ENCODE measurements at regions not wholly inside any gene's neighbourhood (a gene's known extent, or its start where the extent isn't known, plus 50 kb on each side); places are given as distances from the start of the nearest gene placed in this dataset.

DNA sequence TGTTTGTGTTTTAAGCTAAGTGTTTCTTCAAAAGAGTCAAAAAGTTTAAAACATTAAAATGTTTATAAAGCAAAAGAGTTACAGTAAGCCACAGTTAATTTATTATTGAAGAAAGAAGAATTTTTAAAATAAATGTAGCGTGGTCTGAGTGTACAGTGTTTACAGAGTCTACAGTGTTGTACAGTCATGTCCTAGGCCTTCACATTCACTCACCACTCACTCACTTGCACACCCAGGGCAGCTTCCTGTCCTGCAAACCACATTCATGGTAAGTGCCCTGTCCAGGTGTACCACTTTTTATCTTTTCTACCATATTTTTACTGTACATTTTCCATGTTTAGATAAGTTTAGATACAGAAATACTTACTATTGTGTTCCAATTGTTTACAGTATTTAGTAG is 239.7 kb upstream of the AGA start:
- H3K4me3 ChIP-seq = no peak overlapping the region
- WGBS, 2 donors = 92 to 100% methylated on average over 1 of the region's 1 CpG

DNA sequence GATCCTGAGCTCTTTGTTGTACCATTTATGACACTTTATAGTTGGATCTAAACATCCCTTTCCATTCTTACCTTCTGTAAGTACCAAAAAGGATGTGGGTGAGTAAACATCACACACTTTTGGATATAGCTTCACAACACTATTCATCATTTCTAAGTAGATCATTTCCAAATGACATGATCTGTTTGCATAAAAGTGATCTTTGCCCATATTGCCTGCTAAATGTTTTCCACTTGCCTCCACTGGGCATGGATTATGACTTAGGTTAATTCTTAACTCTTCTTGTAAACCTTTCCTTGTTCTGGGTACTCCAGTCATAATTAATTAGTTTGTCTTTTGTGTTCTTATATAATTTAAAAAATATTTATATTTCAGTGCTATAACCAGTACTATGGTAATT is 244.9 kb upstream of the AGA start:
- ATAC-seq (no peak), DNase-seq (no peak)
- Histone ChIP-seq H3K27ac (no peak overlapping the region), H3K36me3 (no peaks in the 10 kb centered on the region), H3K4me1 (no peaks in the 10 kb centered on the region), H3K4me3 (no peak overlapping the region), H3K27me3 (no peaks in the 10 kb centered on the region), H3K9me3 (no peaks in the 10 kb centered on the region)
- intact Hi-C loops (cut with DNase I) = no loop called here
- TF ChIP-seq CTCF (IDR thresholded peaks at IDR 0.05) = no peak

More for the DNA sequence above, 239.7 kb upstream of the AGA start:
- H3K4me1 ChIP-seq = no peaks in the 10 kb centered on the region
- DNase-seq (no peak), ATAC-seq (no peak)
- no peak for TF ChIP-seq CTCF (IDR thresholded peaks at IDR 0.05)
- H3K27me3 ChIP-seq = no peaks in the 10 kb centered on the region
- intact Hi-C loops (cut with DNase I) = no loop called here
- no peaks in the 10 kb centered on the region for H3K9me3 ChIP-seq
- no peaks in the 10 kb centered on the region for H3K36me3 ChIP-seq
- no peak overlapping the region for H3K27ac ChIP-seq

GRCh38 chr4:177692907-177693306 is 250.7 kb upstream of the AGA start:
- H3K4me1 ChIP-seq = no peaks in the 10 kb centered on the region
- no peak for TF ChIP-seq CTCF (IDR thresholded peaks at IDR 0.05)
- no peaks in the 10 kb centered on the region for H3K9me3 ChIP-seq
- no peak overlapping the region for H3K27ac ChIP-seq
- intact Hi-C loops (cut with DNase I) = no loop called here
- no peak overlapping the region for H3K4me3 ChIP-seq
- no peak for DNase-seq
- no peaks in the 10 kb centered on the region for H3K27me3 ChIP-seq
- 76 to 77% methylated on average over 1 of the region's 1 CpG for WGBS, 2 donors
- H3K36me3 ChIP-seq = no peaks in the 10 kb centered on the region
- no peak for ATAC-seq

- H3K9me3 ChIP-seq = no peaks in the 10 kb centered on the region
- no peaks in the 10 kb centered on the region for H3K27me3 ChIP-seq
- H3K27ac ChIP-seq = no peak overlapping the region
- DNase-seq = no peak
- ATAC-seq = no peak
- WGBS, 2 donors = 39 to 64% methylated on average over 8 of the region's 8 CpGs
- intact Hi-C loops (cut with DNase I) = no loop called here
- H3K4me3 ChIP-seq = no peak overlapping the region
- no peaks in the 10 kb centered on the region for H3K36me3 ChIP-seq
- no peak for TF ChIP-seq CTCF (IDR thresholded peaks at IDR 0.05)
- H3K4me1 ChIP-seq = no peaks in the 10 kb centered on the region
Observed at GRCh38 chr4:177696438-177696966, 254.3 kb upstream of the AGA start.
